HG03066 (cell line): ENCODE measurements at regions not wholly inside any gene's neighbourhood (a gene's known extent, or its start where the extent isn't known, plus 50 kb on each side); places are given as distances from the start of the nearest gene placed in this dataset.

ENCODE experiments used
- ATAC-seq: cut with Tn5 transposase; IDR thresholded peaks from one replicate; pipeline ENCODE4 v1.9.1; 2021; ENCODE audit warnings: low read depth; ENCODE audit not compliant: unreplicated experiment

GRCh38 chr7:41878309-41879295, 175.7 kb upstream of the INHBA start:
- ATAC-seq, result no peak

DNA sequence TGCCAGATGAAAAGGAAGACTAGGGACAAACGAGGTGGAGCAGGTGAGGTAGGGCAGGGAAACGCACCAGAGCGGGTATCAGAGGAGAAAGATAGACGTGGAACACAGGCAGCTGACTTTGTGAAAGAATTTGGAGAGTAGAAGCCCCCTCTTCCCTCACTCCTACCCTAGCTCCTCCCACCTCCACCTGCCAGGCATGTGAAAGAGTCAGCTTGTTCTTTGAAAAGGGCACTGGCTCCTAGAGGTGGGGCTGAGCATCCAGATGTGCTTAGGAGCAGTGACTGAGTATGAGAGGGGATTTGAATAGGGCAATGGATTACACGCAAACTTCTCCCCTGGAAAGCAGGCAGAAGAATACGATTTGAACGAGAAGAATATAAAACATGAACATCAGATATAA, 174.2 kb upstream of the INHBA start:
- no peak for ATAC-seq

DNA sequence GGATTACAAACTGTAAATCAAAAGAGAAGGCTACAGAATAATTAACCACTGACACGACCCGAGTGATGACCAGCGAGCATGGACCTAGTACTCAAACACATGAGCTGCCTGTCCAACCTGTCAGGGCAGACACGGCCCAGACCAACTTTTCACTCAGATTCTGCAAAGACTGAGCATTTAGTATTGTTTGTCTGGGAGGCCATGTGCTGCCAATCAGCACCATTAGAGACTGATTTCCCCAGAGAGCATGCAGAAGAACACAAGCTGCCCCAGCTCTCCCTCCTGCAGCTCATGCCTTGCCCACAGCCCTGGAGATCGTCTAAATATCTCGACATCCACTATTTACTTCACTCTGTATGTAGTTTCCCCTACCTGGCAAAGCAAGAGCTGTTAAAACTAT, 172.6 kb upstream of the INHBA start:
- ATAC-seq, result no peak

- no peak for ATAC-seq
Observed at GRCh38 chr7:41874201-41874785, 171.4 kb upstream of the INHBA start.

DNA sequence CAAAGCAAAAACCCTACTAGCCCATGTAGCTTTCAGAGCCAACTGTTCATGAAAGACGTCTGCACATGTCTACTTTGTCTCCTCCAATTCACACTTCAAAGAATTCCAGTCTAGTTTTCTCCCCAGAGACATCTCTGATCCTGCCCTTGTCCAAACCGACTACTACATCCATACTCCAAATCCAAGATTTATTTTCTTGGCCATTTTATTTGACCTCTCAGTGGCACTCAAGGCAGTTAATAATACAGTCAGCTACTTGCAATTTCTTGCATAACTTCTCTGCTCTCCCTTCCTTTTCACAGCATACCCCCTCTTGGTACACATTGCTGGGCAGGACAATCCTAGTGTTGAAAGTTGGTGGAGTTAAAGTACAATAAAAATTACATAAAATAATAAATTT, 170.9 kb upstream of the INHBA start:
- no peak for ATAC-seq

DNA sequence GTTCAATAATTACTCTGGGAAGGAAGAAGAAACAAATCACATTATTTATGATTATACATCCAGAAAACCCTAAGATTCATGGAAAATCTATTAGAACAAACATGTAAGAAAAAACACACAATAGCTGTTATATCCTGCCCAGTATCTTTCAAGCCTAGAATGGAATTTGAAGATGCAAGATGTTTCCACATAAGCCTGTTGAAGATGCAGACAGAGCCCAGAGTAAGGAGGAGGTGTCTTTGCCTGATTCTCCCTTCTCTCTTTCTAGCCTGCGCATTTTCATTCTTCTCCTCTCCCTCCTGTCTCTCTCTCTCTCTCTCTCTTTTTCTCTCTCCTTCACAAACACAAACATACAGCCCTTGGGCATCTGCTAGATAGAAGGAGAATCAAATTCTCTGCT, 170.1 kb upstream of the INHBA start:
- ATAC-seq, result no peak

GRCh38 chr7:41870461-41871138, 167.7 kb upstream of the INHBA start:
- ATAC-seq, result peak; percentile 51

DNA sequence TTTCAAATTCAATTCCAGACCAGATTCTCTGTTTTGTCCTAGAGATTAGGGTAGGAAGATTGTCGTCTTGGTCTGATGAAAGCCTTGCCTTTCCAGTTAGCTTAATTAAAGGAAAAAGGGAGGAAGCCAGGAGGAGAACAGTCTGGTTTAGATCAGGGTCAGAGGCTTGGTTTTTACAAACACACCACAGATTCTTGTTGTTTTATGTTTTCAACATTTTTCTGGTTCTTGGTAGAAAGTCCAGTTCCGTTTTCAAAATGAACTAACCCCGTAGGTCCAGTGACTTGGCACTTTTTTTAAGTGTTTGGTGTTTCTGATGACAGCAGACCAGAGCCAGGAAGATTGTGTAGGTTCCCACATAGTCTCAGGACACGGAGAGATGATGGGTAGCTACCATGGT, 167.1 kb upstream of the INHBA start:
- peak; percentile 39 for ATAC-seq

DNA sequence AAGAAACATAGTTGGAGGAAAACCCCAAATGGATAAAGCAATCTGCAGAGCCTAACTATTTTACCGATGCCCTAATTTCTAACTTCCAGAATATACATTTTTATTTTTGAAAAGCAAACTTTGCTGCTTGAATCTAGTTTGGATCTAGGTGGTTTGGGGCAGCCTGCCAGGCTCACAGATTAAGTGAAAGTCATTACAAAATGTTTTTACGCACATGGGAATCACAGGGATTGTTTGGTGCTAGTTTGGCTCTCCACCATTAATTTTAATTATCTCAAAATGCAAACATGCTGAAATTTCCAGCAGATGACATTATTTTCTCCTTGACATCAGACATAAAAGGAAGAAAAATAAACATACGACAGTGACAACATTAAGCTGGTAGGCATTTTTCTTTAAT, 166.7 kb upstream of the INHBA start:
- ATAC-seq, result no peak

DNA sequence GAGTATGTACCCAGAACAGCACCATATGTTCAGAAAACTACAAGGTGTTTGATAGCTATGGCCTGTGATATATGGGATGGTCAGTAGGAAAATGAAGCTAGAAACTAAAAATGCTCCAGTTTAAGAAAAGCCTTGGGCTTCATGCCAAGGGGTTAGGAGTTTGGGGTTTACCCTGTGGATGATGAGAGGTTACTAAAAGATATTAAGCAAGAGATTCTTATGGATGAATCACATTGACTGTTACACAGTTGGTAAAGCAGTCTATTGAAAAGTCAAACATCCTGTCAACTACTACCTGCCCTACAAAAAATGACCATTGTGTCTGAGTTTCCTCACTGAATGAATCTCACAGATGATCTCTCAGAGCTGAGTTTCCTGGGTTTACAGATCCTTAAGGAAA, 166.2 kb upstream of the INHBA start:
- no peak for ATAC-seq

DNA sequence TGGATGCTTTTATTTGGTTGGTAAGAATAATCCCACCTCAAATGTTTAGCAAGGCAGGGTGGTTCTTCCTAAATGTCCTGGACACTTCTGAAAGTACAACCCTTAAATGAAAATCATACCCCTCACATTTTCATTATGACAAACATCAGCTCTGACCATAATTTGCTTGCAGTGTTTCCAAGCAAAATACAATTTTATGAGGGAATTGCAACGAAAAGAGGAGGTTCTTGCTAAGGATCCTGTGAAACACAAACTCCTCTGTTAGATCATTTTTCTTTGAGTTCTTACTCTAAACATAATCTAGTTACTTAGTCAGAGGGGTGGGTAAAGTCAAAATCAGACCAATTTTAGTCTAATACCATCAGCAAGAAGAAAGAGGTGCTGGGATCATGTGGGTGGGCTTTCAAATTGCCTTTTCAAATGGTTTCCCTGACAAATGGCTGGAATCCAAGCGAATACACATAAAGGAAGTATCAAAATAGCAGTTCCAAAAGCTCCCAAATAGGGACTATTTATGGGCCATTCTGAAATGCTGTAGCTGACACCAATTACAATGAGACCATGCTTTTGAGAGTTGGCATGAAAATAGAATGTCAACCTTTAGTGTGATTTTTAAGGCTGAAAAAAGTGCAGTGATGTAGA, 164.9 kb upstream of the INHBA start:
- ATAC-seq, result no peak

- ATAC-seq, result no peak
Observed at GRCh38 chr7:41862261-41862660, 159.4 kb upstream of the INHBA start.

DNA sequence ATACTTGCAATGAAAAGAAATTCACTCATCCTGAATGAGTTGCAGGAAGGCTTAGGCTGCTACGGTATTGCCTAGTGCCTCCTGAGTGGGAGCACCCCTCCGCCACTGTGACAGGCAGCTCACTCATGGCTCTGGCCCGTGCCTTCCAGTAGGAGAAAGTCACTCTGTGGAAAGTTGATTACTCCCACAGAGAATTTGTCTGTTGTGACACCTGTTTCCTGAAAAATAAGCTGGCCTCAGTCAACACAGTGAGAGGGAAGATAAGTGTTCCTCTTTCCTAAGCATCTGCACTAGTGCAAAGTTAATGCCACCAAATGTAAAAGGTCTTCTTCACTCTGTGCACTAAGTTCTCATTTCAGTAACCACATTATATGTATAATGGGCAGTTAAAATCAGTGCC, 158.8 kb upstream of the INHBA start:
- no peak for ATAC-seq

DNA sequence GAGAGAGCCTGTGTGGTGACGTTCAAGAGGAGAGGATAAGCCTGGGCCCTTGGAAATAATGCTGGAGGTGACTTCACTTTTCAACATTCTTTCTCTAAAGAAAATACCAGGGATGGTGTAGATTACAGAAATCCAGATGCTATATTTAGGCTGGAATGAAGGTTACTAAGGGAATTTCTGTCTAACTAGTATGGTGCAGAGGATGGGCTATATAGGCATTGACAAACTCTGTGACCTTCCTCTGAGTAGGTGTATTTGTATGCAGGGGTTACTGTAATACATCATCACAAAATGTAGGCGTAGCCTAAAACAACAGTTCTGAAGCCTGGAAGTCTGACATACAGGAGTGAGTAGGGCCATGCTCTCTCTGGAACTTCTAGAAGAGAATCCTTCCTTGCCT, 155.3 kb upstream of the INHBA start:
- no peak for ATAC-seq

DNA sequence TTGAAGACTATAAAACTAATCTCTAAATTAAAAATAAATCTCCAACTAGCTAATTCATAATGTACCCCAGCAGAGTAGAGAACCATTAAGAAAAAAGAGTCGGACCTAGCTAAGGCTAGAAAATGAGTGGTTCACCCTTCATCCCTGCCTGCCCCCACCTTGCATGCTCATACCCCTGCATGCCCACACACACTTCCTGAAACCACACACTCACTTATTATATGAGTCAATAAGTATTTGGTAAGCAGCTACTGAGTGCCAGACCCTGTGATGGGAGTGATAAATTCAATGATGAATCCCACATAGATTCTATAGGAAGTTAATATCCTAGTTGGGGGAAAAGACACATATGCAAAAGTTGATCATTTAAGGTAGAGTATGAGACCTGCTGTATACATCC, 152.9 kb upstream of the INHBA start:
- no peak for ATAC-seq

DNA sequence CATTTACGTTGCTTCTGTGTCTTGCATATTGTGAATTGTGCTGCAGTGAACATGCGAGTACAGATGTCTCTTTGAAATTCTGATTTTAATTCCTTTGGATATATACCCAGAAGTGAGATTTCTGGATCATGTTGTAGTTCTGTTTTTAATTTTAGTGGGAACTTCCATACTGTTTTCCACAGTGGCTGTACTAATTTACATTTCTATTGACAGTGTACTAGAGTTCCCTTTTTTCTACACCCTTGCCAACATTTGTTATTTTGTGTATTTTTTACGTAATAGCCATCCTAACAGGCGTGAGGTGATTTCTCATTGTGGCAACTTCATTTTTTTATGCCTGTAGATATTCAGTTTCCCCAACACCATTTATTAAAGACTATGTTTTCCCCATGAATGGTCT, 144.7 kb upstream of the INHBA start:
- no peak for ATAC-seq

DNA sequence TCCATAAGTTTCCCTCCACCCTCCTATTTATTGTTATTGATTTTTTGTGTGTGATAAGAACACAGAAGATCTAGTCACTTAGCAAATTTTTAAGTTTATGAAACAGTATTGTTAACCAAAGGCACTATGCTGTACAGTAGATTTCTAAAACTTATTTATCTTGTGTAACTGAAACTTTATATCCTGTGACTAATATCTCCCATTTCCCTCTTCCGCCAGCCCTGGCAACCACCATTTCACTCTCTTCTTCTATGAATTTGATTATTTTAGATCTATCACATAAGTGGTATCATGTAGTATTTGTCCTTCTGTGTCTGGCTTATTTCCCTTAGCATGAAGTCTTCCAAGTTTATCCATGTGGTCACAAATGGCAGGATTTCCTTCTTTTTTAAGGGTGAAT, 144.3 kb upstream of the INHBA start:
- ATAC-seq, result no peak

DNA sequence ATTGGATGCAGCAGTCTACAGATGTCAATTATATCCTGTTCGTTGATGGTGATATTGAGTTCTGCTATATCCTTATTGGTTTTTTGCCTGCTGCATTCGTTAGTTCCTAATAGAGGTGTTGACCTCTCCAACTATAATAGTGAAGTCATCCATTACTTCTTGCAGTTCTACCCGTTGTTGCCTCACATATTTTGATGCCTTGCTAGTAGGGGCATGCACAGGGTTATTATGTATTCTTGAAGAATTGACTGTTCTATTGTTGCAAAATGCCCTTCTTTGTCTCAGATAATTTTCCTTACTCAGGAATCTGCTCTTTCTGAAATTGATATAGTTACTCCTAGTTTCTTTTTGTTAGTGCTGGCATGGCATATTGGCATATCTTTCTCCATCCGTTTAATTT, 140.1 kb upstream of the INHBA start:
- no peak for ATAC-seq

DNA sequence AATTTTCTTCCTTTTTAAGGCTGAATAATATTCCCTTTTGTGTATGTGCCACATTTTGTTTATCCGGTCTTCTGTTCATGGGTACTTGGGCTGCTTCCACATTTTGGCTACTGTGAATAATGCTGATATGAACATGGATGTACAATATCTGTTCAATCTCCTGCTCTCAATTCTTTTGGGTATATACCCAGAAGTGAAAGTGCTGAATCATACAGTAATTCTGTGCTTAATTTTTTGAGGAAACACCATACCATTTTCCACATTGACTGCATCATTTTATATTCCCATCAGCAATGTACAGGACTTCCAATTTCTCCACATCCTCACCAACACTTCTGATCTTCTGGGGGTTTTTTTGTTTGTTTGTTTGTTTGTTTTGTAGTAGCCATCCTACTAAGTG, 135.0 kb upstream of the INHBA start:
- ATAC-seq, result no peak

DNA sequence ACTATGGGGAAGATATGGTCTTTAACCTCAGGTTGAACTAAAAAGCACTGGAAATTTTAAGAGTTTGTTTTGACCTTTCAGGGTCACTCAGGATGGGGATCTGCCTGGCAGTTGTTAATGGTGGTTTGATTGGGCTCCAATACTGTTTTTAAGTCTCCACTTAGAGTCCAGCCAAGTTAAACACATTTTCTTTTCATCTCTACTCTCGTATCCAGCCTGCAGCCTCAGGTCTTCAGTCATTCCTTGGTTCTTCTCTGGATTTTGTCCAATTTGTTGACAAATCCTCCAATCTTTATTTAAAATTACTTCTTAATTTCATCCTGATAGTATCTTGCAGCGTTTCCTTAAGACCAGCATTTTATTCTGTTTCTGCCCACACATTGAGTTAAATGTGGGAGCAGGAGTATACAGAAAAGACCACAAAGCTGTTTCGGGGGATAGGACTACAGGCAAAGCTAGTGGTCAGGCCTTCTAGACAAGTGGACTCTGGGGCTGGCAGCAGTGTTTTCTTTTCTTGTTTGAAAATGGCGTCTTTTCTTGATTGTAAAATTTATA, 133.2 kb upstream of the INHBA start:
- no peak for ATAC-seq
